ENCODE measurements at regions not wholly inside any gene's neighbourhood (a gene's known extent, or its start where the extent isn't known, plus 50 kb on each side); places are given as distances from the start of the nearest gene placed in this dataset.

GRCh38 chr1:102047724-102048123, 51.0 kb upstream of the OLFM3 start:
- TF ChIP-seq EZH2 (IDR thresholded peaks at IDR 0.05; ENCODE audit: low read length, missing control alignments) (no peak), CTCF (conservative IDR thresholded peaks at IDR 0.05 in 1 of 2, IDR thresholded peaks at IDR 0.05 in 1 of 2; ENCODE audit: low read depth in 1 of 2, low read length in 2 of 2) (no peak)

All from fibroblast of lung (primary cell).